ENCODE measurements at regions not wholly inside any gene's neighbourhood (a gene's known extent, or its start where the extent isn't known, plus 50 kb on each side); places are given as distances from the start of the nearest gene placed in this dataset.

DNA sequence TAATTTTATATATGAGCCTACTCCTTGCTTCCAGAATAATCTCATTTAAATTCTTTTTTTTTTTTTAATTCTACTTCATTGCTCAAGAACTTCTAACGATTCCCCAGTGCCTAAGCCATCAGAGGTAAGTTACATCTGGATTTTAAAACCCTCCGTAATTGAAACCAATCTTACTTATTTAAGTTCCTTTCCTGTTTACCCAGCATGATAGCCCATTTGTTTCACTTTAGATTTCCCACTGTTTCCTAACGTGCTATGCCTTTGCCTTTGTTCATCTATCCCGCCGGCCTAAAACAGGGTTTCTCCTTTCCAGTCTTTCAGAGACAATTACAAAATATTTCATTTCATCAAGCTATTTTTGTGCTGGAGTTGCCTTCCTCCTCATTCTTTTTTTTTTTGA, 75.8 kb upstream of the ETV1 start:
- TF ChIP-seq, protein P1, sequence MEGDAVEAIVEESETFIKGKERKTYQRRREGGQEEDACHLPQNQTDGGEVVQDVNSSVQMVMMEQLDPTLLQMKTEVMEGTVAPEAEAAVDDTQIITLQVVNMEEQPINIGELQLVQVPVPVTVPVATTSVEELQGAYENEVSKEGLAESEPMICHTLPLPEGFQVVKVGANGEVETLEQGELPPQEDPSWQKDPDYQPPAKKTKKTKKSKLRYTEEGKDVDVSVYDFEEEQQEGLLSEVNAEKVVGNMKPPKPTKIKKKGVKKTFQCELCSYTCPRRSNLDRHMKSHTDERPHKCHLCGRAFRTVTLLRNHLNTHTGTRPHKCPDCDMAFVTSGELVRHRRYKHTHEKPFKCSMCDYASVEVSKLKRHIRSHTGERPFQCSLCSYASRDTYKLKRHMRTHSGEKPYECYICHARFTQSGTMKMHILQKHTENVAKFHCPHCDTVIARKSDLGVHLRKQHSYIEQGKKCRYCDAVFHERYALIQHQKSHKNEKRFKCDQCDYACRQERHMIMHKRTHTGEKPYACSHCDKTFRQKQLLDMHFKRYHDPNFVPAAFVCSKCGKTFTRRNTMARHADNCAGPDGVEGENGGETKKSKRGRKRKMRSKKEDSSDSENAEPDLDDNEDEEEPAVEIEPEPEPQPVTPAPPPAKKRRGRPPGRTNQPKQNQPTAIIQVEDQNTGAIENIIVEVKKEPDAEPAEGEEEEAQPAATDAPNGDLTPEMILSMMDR (IDR thresholded peaks at IDR 0.05), result no peak
- TF ChIP-seq ZFX (IDR thresholded peaks at IDR 0.05; ENCODE audit: borderline replicate concordance), result no peak

All from 22Rv1 (cell line).